OCI-LY3 (cell line): ENCODE measurements at regions not wholly inside any gene's neighbourhood (a gene's known extent, or its start where the extent isn't known, plus 50 kb on each side); places are given as distances from the start of the nearest gene placed in this dataset.

Experiments
- H2AFZ ChIP-seq: fragments of 200-600, 300-600 bp; shearing (Covaris generic); 2 replicates; pipeline ENCODE4 v1.6.0; 2014; ENCODE audit warnings: antibody characterized with exemption, low read depth, low read length
- H3K27ac ChIP-seq: fragments of 200-600, 300-600 bp; sonication (generic); 2 replicates; pipeline ENCODE4 v1.5.1; 2014; ENCODE audit warnings: mild to moderate bottlenecking, low read length, moderate library complexity, mixed read lengths
- H3K27me3 ChIP-seq: fragments of 200-600, 300-600 bp; sonication (generic); 2 replicates; pipeline ENCODE4 v1.6.1; 2014; ENCODE audit warnings: low read depth, low read length, mixed read lengths
- H3K36me3 ChIP-seq: fragments of 200-600, 300-600 bp; sonication (generic); replicated peaks from 2 replicates; pipeline ENCODE3; 2014; ENCODE audit warnings: low read depth, low read length, mixed read lengths
- H3K4me1 ChIP-seq: fragments of 300-600, 200-600 bp; sonication (generic); 2 replicates; pipeline ENCODE4 v1.6.1; 2014; ENCODE audit warnings: low read length, mixed read lengths
- H3K4me2 ChIP-seq: fragments of 200-600, 300-600 bp; sonication (generic); 2 replicates; pipeline ENCODE4 v1.6.1; 2014; ENCODE audit warnings: low read length, mixed read lengths
- H3K4me3 ChIP-seq: fragments of 300-600, 200-600 bp; sonication (generic); 2 replicates; pipeline ENCODE4 v1.5.1; 2014; ENCODE audit warnings: antibody characterized with exemption, mild to moderate bottlenecking, low read length, moderate library complexity
- H3K79me2 ChIP-seq: fragments of 300-600, 200-600 bp; shearing (Covaris generic); 2 replicates; pipeline ENCODE4 v1.6.1; 2014; ENCODE audit warnings: mild to moderate bottlenecking, low read length, mixed read lengths
- H3K9ac ChIP-seq: fragments of 300-600, 200-600 bp; shearing (Covaris generic); 2 replicates; pipeline ENCODE4 v1.6.0; 2014; ENCODE audit warnings: mild to moderate bottlenecking, low read length, moderate library complexity
- H3K9me3 ChIP-seq: fragments of 200-600, 300-600 bp; shearing (Covaris generic); 2 replicates; pipeline ENCODE4 v1.6.1; 2014; ENCODE audit warnings: low read length, mixed read lengths; ENCODE audit not compliant: insufficient read depth
- H4K20me1 ChIP-seq: fragments of 200-600, 300-600 bp; sonication (generic); 2 replicates; pipeline ENCODE4 v1.6.1; 2016; ENCODE audit warnings: low read length, mixed read lengths; ENCODE audit not compliant: insufficient read depth
- EZH2phosphoT487 ChIP-seq: fragments of 200-600 bp; shearing (Covaris generic); IDR thresholded peaks from 2 replicates; pipeline ENCODE4 v1.6.1; 2018; ENCODE audit warnings: antibody characterized with exemption, mixed run types, low read depth
- TF ChIP-seq, protein P1 (sequence below): fragments of 200-600, 300-600 bp; sonication (generic); IDR thresholded peaks from 2 replicates; pipeline ENCODE4 v1.5.1; 2014; ENCODE audit warnings: antibody characterized with exemption, low read length, low read depth

DNA sequence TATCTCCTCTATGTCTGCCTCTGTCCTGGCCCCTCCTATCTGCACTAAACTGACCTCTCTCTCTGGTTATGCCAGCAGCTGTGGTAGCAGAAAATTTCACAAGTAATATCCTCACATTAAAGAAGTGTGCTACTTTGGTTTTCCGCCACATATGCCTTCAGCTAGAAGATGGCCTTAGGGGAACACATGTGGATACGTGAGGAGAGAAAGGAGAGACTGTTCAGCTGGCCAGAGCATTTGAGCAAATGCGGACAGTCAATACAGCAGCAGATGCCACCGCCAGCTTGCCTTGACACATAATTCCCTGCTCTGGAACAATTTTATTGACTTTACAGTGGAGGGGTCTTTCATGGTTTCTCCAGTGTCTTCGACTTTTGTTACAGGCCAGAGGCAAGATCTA is 434.6 kb downstream of the TAF11L14 start:
- Histone ChIP-seq H2AFZ (no peak overlapping the region), H3K4me1 (no peaks in the 10 kb centered on the region), H3K9ac (no peak overlapping the region), H3K27ac (no peak overlapping the region), H3K4me2 (no peak overlapping the region), H3K4me3 (no peak overlapping the region), H3K36me3 (no peaks in the 10 kb centered on the region), H3K27me3 (no peaks in the 10 kb centered on the region), H3K79me2 (no peaks in the 10 kb centered on the region), H4K20me1 (no peaks in the 10 kb centered on the region), H3K9me3 (no peaks in the 10 kb centered on the region)
- TF ChIP-seq, protein P1, sequence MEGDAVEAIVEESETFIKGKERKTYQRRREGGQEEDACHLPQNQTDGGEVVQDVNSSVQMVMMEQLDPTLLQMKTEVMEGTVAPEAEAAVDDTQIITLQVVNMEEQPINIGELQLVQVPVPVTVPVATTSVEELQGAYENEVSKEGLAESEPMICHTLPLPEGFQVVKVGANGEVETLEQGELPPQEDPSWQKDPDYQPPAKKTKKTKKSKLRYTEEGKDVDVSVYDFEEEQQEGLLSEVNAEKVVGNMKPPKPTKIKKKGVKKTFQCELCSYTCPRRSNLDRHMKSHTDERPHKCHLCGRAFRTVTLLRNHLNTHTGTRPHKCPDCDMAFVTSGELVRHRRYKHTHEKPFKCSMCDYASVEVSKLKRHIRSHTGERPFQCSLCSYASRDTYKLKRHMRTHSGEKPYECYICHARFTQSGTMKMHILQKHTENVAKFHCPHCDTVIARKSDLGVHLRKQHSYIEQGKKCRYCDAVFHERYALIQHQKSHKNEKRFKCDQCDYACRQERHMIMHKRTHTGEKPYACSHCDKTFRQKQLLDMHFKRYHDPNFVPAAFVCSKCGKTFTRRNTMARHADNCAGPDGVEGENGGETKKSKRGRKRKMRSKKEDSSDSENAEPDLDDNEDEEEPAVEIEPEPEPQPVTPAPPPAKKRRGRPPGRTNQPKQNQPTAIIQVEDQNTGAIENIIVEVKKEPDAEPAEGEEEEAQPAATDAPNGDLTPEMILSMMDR, result no peak
- no peak for TF ChIP-seq EZH2phosphoT487

DNA sequence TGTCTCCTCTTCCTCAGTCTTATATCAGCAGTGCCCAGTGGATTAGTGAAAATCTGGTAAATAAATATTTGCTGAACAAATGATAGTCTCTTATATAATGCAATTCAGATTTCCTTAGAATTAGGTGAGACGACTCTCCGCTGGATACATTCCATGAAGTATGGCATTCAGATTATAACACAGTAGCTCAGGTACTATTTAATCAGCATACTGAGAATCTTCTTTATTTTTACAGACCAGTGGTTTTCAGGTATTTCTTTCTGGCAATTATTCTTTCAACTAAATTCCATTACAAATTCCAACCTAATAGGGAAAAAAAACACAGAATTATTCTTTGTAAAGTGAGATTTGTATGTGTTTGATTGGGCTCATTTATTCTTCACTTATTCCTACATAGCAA is 435.5 kb downstream of the TAF11L14 start:
- H3K36me3 ChIP-seq, result no peaks in the 10 kb centered on the region
- TF ChIP-seq, protein P1, result no peak
- no peak for TF ChIP-seq EZH2phosphoT487
- H4K20me1 ChIP-seq, result no peaks in the 10 kb centered on the region
- no peak overlapping the region for H2AFZ ChIP-seq
- H3K4me2 ChIP-seq, result no peak overlapping the region
- H3K9ac ChIP-seq, result no peak overlapping the region
- H3K9me3 ChIP-seq, result no peaks in the 10 kb centered on the region
- H3K4me3 ChIP-seq, result no peak overlapping the region
- no peaks in the 10 kb centered on the region for H3K79me2 ChIP-seq
- H3K4me1 ChIP-seq, result no peaks in the 10 kb centered on the region
- H3K27me3 ChIP-seq, result no peaks in the 10 kb centered on the region
- H3K27ac ChIP-seq, result no peak overlapping the region

GRCh38 chr5:18072600-18072999 is 438.3 kb downstream of the TAF11L14 start:
- Histone ChIP-seq H2AFZ (no peak overlapping the region), H4K20me1 (no peaks in the 10 kb centered on the region), H3K27me3 (no peaks in the 10 kb centered on the region), H3K9ac (no peak overlapping the region), H3K9me3 (no peaks in the 10 kb centered on the region), H3K79me2 (no peaks in the 10 kb centered on the region), H3K36me3 (no peaks in the 10 kb centered on the region), H3K4me1 (no peaks in the 10 kb centered on the region), H3K4me3 (no peak overlapping the region), H3K27ac (no peak overlapping the region), H3K4me2 (no peak overlapping the region)
- TF ChIP-seq, protein P1, result no peak
- TF ChIP-seq EZH2phosphoT487, result no peak

DNA sequence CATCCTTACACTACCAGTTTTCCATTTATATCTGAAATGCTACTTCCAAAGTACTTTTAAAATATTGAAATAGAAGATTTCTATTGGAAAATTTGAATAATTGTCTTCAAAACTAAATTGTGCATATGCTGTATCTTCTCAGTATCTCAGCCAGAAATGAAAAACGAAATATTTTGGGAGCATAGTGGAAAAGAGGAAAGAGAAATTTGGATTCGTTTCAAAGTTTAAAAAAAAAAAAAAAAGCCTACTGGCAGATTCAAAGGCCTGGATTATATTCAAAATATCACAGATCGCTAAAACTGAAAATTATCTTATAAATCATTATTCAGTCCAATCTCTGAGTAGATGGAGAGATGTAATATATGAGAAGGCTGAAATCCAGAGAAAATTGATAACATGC is 440.7 kb downstream of the TAF11L14 start:
- no peaks in the 10 kb centered on the region for H3K36me3 ChIP-seq
- H3K4me3 ChIP-seq, result no peak overlapping the region
- H3K9me3 ChIP-seq, result no peaks in the 10 kb centered on the region
- H3K27ac ChIP-seq, result no peak overlapping the region
- H3K27me3 ChIP-seq, result no peaks in the 10 kb centered on the region
- H3K4me1 ChIP-seq, result no peaks in the 10 kb centered on the region
- H2AFZ ChIP-seq, result no peak overlapping the region
- H3K4me2 ChIP-seq, result no peak overlapping the region
- H4K20me1 ChIP-seq, result no peaks in the 10 kb centered on the region
- H3K9ac ChIP-seq, result no peak overlapping the region
- TF ChIP-seq EZH2phosphoT487, result no peak
- TF ChIP-seq, protein P1, result no peak
- H3K79me2 ChIP-seq, result no peaks in the 10 kb centered on the region
